HEK293 (cell line): ENCODE measurements at regions not wholly inside any gene's neighbourhood (a gene's known extent, or its start where the extent isn't known, plus 50 kb on each side); places are given as distances from the start of the nearest gene placed in this dataset.

ENCODE experiments used
- CTCF ChIA-PET: fragments of 350-600 bp; formaldehyde crosslinking; extraction: SDS; loops from one replicate; lab custom pipeline; 2021; ENCODE audit warnings: antibody characterized with exemption; lab: Yijun Ruan, JAX
- POLR2A ChIA-PET: fragments of 300-600 bp; formaldehyde crosslinking; extraction: SDS; loops from one replicate; lab custom pipeline; 2020; ENCODE audit warnings: antibody characterized with exemption, inconsistent platforms; lab: Yijun Ruan, JAX
- H3K27ac ChIP-seq: fragments of 200-500 bp; sonication (Bioruptor generic); 2 replicates; pipeline ENCODE4 v1.5.1; 2014; ENCODE audit warnings: low read depth, low read length, control low read depth, inconsistent platforms; ENCODE audit errors: extremely low read depth
- H3K36me3 ChIP-seq, 2 experiments: fragments of 200-500 bp in 1 of 2; sonication (Bioruptor generic) in 1 of 2; 1 replicate in 1 of 2; 2 replicates in 1 of 2; pipeline ENCODE4 v1.5.1; 2014 to 2017; ENCODE audit warnings: inconsistent platforms in 2 of 2, low read length in 2 of 2; ENCODE audit not compliant: control insufficient read depth in 2 of 2, insufficient read depth in 1 of 2
- H3K4me1 ChIP-seq: fragments of 200-500 bp; sonication (Bioruptor generic); 2 replicates; pipeline ENCODE4 v1.5.1; 2014; ENCODE audit warnings: mild to moderate bottlenecking, low read length, inconsistent platforms; ENCODE audit not compliant: control insufficient read depth, insufficient read depth
- H3K4me3 ChIP-seq: 2 replicates; pipeline ENCODE4 v1.5.1; 2011; ENCODE audit warnings: low read depth, mild to moderate bottlenecking, control low read depth, low read length, moderate library complexity
- H3K9me3 ChIP-seq: fragments of 200-500 bp; sonication (Bioruptor generic); 2 replicates; pipeline ENCODE4 v1.5.1; 2014; ENCODE audit warnings: low read depth, low read length, inconsistent platforms; ENCODE audit not compliant: control insufficient read depth, insufficient read depth
- FEZF1 ChIP-seq: fragments of 450-650 bp; formaldehyde crosslinking; IDR thresholded peaks from 2 replicates; pipeline ENCODE4 v1.5.1; 2016; ENCODE audit warnings: missing biosample characterization, missing genetic modification characterization
- SALL2 ChIP-seq: fragments of 450-650 bp; formaldehyde crosslinking; IDR thresholded peaks from 2 replicates; pipeline ENCODE4 v1.5.0; 2017; ENCODE audit warnings: missing biosample characterization, mild to moderate bottlenecking, missing genetic modification characterization, borderline replicate concordance
- ZBTB17 ChIP-seq: fragments of 450-650 bp; formaldehyde crosslinking; IDR thresholded peaks from 2 replicates; pipeline ENCODE4 v1.5.1; 2016; ENCODE audit warnings: missing biosample characterization, missing genetic modification characterization
- ZBTB20 ChIP-seq: fragments of 450-650 bp; formaldehyde crosslinking; IDR thresholded peaks from 2 replicates; pipeline ENCODE4 v1.5.1; 2016; ENCODE audit warnings: missing biosample characterization, missing genetic modification characterization
- ZNF121 ChIP-seq: fragments of 450-650 bp; formaldehyde crosslinking; IDR thresholded peaks from 2 replicates; pipeline ENCODE4 v1.5.1; 2016; ENCODE audit warnings: missing biosample characterization, missing genetic modification characterization
- ZNF132 ChIP-seq: fragments of 450-650 bp; formaldehyde crosslinking; IDR thresholded peaks from 2 replicates; pipeline ENCODE4 v1.5.1; 2017; ENCODE audit warnings: missing biosample characterization, missing genetic modification characterization, borderline replicate concordance
- ZNF140 ChIP-seq: fragments of 450-650 bp; formaldehyde crosslinking; IDR thresholded peaks from 2 replicates; pipeline ENCODE4 v1.5.1; 2016; ENCODE audit warnings: missing biosample characterization, missing genetic modification characterization
- ZNF146 ChIP-seq: fragments of 450-650 bp; formaldehyde crosslinking; IDR thresholded peaks from 2 replicates; pipeline ENCODE4 v1.5.1; 2016; ENCODE audit warnings: missing biosample characterization, missing genetic modification characterization
- ZNF174 ChIP-seq: fragments of 450-650 bp; formaldehyde crosslinking; IDR thresholded peaks from 2 replicates; pipeline ENCODE4 v1.5.0; 2017; ENCODE audit warnings: missing biosample characterization, mild to moderate bottlenecking, missing genetic modification characterization
- ZNF214 ChIP-seq: fragments of 450-650 bp; formaldehyde crosslinking; IDR thresholded peaks from 2 replicates; pipeline ENCODE4 v1.5.1; 2017; ENCODE audit warnings: missing biosample characterization, mild to moderate bottlenecking, missing genetic modification characterization, borderline replicate concordance
- ZNF24 ChIP-seq: fragments of 450-650 bp; formaldehyde crosslinking; IDR thresholded peaks from 2 replicates; pipeline ENCODE4 v1.5.1; 2016; ENCODE audit warnings: missing biosample characterization, missing genetic modification characterization
- ZNF302 ChIP-seq: fragments of 450-650 bp; formaldehyde crosslinking; IDR thresholded peaks from 2 replicates; pipeline ENCODE4 v1.5.1; 2016; ENCODE audit warnings: missing biosample characterization, missing genetic modification characterization, low read depth
- ZNF324 ChIP-seq: fragments of 450-650 bp; formaldehyde crosslinking; IDR thresholded peaks from 2 replicates; pipeline ENCODE4 v1.5.1; 2016; ENCODE audit warnings: missing biosample characterization, missing genetic modification characterization
- ZNF335 ChIP-seq: fragments of 450-650 bp; formaldehyde crosslinking; conservative IDR thresholded peaks from 2 replicates; pipeline ENCODE4 v1.5.1; 2016; ENCODE audit warnings: missing biosample characterization, missing genetic modification characterization
- ZNF341 ChIP-seq: fragments of 450-650 bp; formaldehyde crosslinking; IDR thresholded peaks from 2 replicates; pipeline ENCODE4; 2016; ENCODE audit warnings: low read depth, missing biosample characterization, missing genetic modification characterization
- ZNF423 ChIP-seq: fragments of 450-650 bp; formaldehyde crosslinking; IDR thresholded peaks from 2 replicates; pipeline ENCODE4 v1.5.1; 2016; ENCODE audit warnings: missing biosample characterization, missing genetic modification characterization
- ZNF433 ChIP-seq: fragments of 450-650 bp; formaldehyde crosslinking; IDR thresholded peaks from 2 replicates; pipeline ENCODE4 v1.5.1; 2016; ENCODE audit warnings: missing biosample characterization, missing genetic modification characterization, low read depth
- ZNF48 ChIP-seq: fragments of 450-650 bp; formaldehyde crosslinking; IDR thresholded peaks from 2 replicates; pipeline ENCODE4 v1.5.1; 2016; ENCODE audit warnings: missing biosample characterization, missing genetic modification characterization
- ZNF501 ChIP-seq: fragments of 450-650 bp; formaldehyde crosslinking; IDR thresholded peaks from 2 replicates; pipeline ENCODE4 v1.5.1; 2016; ENCODE audit warnings: missing biosample characterization, missing genetic modification characterization
- ZNF560 ChIP-seq: fragments of 450-650 bp; formaldehyde crosslinking; IDR thresholded peaks from 2 replicates; pipeline ENCODE4 v1.5.1; 2017; ENCODE audit warnings: missing biosample characterization, missing genetic modification characterization, borderline replicate concordance
- ZNF626 ChIP-seq: fragments of 450-650 bp; sonication (Bioruptor Pico); formaldehyde crosslinking; IDR thresholded peaks from 2 replicates; pipeline ENCODE4 v1.5.1; 2018; ENCODE audit warnings: missing biosample characterization, missing genetic modification characterization, inconsistent platforms
- ZNF639 ChIP-seq: fragments of 450-650 bp; formaldehyde crosslinking; IDR thresholded peaks from 2 replicates; pipeline ENCODE4 v1.5.1; 2016; ENCODE audit warnings: missing biosample characterization, missing genetic modification characterization
- ZSCAN16 ChIP-seq: fragments of 450-650 bp; formaldehyde crosslinking; IDR thresholded peaks from 2 replicates; pipeline ENCODE4 v1.5.1; 2016; ENCODE audit warnings: missing biosample characterization, missing genetic modification characterization
- ZSCAN5A ChIP-seq: fragments of 450-650 bp; formaldehyde crosslinking; IDR thresholded peaks from 2 replicates; pipeline ENCODE4 v1.5.1; 2016; ENCODE audit warnings: missing biosample characterization, missing genetic modification characterization
- TF ChIP-seq, protein P1 (sequence below): fragments of 450-650 bp; formaldehyde crosslinking; IDR thresholded peaks from 2 replicates; pipeline ENCODE4 v1.5.1; 2017; ENCODE audit warnings: missing biosample characterization, missing genetic modification characterization
- TF ChIP-seq, protein P2 (sequence below): fragments of 450-650 bp; formaldehyde crosslinking; IDR thresholded peaks from 2 replicates; pipeline ENCODE4 v1.5.1; 2016; ENCODE audit warnings: missing biosample characterization, missing genetic modification characterization
- TF ChIP-seq, protein P3 (sequence below): fragments of 450-650 bp; formaldehyde crosslinking; IDR thresholded peaks from 2 replicates; pipeline ENCODE4 v1.5.1; 2017; ENCODE audit warnings: missing biosample characterization, missing genetic modification characterization
- TF ChIP-seq, protein P4 (sequence below): fragments of 450-650 bp; formaldehyde crosslinking; IDR thresholded peaks from 2 replicates; pipeline ENCODE4 v1.5.1; 2016; ENCODE audit warnings: missing biosample characterization, missing genetic modification characterization, low read depth

GRCh38 chr6:74065705-74066104 lies 369.7 kb downstream of the CD109 start:
- Histone ChIP-seq H3K4me1 (no peaks in the 10 kb centered on the region), H3K9me3 (no peaks in the 10 kb centered on the region), H3K4me3 (no peak overlapping the region)
- TF ChIP-seq ZSCAN16 (tag by site-specific recombination) (no peak), ZBTB17 (tag by site-specific recombination) (no peak), ZNF341 (tag by site-specific recombination) (no peak), ZNF121 (tag by site-specific recombination) (no peak), ZNF324 (tag by site-specific recombination) (no peak), ZNF423 (tag by site-specific recombination) (no peak), ZNF214 (tag by site-specific recombination) (no peak), ZNF560 (tag by site-specific recombination) (no peak), ZBTB20 (tag by site-specific recombination) (no peak), ZNF501 (no peak), SALL2 (tag by site-specific recombination) (no peak), ZNF174 (no peak), ZNF302 (tag by site-specific recombination) (no peak), ZNF146 (tag by site-specific recombination) (no peak), ZNF48 (tag by site-specific recombination) (no peak), ZNF433 (no peak)
- TF ChIP-seq, protein P1, sequence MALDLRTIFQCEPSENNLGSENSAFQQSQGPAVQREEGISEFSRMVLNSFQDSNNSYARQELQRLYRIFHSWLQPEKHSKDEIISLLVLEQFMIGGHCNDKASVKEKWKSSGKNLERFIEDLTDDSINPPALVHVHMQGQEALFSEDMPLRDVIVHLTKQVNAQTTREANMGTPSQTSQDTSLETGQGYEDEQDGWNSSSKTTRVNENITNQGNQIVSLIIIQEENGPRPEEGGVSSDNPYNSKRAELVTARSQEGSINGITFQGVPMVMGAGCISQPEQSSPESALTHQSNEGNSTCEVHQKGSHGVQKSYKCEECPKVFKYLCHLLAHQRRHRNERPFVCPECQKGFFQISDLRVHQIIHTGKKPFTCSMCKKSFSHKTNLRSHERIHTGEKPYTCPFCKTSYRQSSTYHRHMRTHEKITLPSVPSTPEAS, result no peak
- TF ChIP-seq, protein P2, sequence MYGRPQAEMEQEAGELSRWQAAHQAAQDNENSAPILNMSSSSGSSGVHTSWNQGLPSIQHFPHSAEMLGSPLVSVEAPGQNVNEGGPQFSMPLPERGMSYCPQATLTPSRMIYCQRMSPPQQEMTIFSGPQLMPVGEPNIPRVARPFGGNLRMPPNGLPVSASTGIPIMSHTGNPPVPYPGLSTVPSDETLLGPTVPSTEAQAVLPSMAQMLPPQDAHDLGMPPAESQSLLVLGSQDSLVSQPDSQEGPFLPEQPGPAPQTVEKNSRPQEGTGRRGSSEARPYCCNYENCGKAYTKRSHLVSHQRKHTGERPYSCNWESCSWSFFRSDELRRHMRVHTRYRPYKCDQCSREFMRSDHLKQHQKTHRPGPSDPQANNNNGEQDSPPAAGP (tag by site-specific recombination), result no peak
- TF ChIP-seq, protein P3, sequence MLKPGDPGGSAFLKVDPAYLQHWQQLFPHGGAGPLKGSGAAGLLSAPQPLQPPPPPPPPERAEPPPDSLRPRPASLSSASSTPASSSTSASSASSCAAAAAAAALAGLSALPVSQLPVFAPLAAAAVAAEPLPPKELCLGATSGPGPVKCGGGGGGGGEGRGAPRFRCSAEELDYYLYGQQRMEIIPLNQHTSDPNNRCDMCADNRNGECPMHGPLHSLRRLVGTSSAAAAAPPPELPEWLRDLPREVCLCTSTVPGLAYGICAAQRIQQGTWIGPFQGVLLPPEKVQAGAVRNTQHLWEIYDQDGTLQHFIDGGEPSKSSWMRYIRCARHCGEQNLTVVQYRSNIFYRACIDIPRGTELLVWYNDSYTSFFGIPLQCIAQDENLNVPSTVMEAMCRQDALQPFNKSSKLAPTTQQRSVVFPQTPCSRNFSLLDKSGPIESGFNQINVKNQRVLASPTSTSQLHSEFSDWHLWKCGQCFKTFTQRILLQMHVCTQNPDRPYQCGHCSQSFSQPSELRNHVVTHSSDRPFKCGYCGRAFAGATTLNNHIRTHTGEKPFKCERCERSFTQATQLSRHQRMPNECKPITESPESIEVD, result no peak
- TF ChIP-seq, all 188 proteins: peak for 0
- POLR2A ChIA-PET, result no interaction called here
- no peak overlapping the region for H3K27ac ChIP-seq
- CTCF ChIA-PET, result interaction anchor here (0.6 to 0.7 kb wide), 2 partner anchors 52 to 67 kb away, joined by 3 read pairs; no protein-coding TSS in a partner anchor
- no peaks in the 10 kb centered on the region for H3K36me3 ChIP-seq

GRCh38 chr6:74063391-74063790 lies 367.4 kb downstream of the CD109 start:
- Histone ChIP-seq H3K9me3 (no peaks in the 10 kb centered on the region), H3K36me3 (no peaks in the 10 kb centered on the region), H3K4me3 (no peak overlapping the region), H3K27ac (no peak overlapping the region), H3K4me1 (no peaks in the 10 kb centered on the region)
- ChIA-PET POLR2A (no interaction called here), CTCF (no interaction called here)
- TF ChIP-seq ZNF140 (tag by site-specific recombination) (no peak), ZNF639 (no peak), ZNF626 (tag by site-specific recombination) (no peak), ZSCAN5A (tag by site-specific recombination) (no peak), ZNF24 (no peak), ZNF324 (tag by site-specific recombination) (no peak), ZNF335 (no peak), FEZF1 (tag by site-specific recombination) (no peak), ZNF132 (tag by site-specific recombination) (no peak)
- TF ChIP-seq, protein P2 (tag by site-specific recombination), result no peak
- TF ChIP-seq, protein P4, sequence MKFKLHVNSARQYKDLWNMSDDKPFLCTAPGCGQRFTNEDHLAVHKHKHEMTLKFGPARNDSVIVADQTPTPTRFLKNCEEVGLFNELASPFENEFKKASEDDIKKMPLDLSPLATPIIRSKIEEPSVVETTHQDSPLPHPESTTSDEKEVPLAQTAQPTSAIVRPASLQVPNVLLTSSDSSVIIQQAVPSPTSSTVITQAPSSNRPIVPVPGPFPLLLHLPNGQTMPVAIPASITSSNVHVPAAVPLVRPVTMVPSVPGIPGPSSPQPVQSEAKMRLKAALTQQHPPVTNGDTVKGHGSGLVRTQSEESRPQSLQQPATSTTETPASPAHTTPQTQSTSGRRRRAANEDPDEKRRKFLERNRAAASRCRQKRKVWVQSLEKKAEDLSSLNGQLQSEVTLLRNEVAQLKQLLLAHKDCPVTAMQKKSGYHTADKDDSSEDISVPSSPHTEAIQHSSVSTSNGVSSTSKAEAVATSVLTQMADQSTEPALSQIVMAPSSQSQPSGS (tag by site-specific recombination), result no peak
